ENCODE measurements at regions not wholly inside any gene's neighbourhood (a gene's known extent, or its start where the extent isn't known, plus 50 kb on each side); places are given as distances from the start of the nearest gene placed in this dataset.
"Not testable (repeated sequence)": the region's sequence is repeated elsewhere in the genome, so short reads cannot be mapped to it uniquely, and the experiment has no call there.

- DNase-seq = no peak
Observed at GRCh38 chr4:24195991-24196736, 306.3 kb upstream of the PPARGC1A start.

- no peak for DNase-seq
Observed at GRCh38 chr4:24192018-24192641, 302.3 kb upstream of the PPARGC1A start.

DNA sequence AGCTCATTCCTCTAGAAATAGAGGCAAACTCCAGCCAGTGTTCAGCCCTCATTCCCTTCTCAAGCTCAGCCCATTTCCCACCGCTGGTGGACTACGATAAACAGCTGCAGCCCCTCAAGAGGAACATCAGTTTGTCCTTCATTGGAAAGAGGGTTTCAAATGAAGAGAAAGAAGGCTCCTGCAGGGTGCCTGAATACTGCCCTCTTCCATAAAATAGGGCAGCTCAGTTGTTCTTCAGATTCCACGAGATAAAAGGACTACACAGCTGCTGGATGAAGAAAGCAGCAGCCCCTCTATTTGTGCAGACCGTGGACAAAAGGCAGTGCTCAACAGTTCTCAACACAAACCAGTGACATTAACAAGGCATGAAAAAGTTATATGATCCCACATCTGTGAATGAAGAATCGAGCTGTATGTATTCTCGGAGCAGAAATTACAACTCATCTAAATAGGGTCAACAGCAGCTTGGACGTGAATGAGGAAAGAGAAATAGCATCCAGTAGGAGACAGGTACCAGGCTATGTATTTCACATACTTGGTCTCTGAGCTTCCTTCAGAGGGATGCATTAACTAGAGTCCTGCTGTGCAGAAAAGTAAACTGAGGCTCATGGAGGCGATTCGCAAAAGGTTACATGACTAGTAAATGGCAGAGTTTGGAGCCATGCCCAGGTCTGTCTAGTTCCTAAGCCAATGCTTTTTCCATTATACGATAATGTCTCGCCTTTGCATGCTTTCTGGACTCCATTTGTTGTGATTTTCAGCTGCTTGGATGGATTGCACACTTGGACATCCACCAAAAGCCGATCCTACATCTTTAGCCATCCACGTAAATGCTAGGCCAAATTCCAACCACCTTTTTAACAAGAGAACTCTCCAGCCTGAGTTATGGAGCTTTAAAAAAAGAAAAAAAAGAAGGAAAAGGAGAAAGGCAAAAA is 301.2 kb upstream of the PPARGC1A start:
- no peak for DNase-seq

- DNase-seq = no peak
Observed at GRCh38 chr4:24188459-24188858, 298.6 kb upstream of the PPARGC1A start.

DNA sequence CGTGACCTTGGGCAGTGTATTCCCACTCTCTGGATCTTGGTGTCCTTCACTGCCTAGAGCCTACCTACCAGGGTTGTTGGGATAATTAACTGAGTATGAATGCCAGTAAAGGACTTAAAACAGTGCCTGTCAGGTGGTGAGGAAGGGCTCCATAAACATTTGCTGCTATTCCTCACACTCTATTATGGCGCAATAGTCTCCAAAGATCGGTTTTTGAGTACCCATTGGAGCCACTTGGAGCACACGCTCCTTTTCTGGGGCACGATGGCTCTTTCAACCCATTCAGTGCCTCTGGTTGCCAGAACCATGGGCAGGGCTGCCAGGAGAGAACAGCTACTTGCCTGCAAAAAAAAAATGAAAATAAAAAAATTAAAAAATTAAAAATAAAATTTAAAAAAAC is 296.6 kb upstream of the PPARGC1A start:
- DNase-seq = no peak

DNA sequence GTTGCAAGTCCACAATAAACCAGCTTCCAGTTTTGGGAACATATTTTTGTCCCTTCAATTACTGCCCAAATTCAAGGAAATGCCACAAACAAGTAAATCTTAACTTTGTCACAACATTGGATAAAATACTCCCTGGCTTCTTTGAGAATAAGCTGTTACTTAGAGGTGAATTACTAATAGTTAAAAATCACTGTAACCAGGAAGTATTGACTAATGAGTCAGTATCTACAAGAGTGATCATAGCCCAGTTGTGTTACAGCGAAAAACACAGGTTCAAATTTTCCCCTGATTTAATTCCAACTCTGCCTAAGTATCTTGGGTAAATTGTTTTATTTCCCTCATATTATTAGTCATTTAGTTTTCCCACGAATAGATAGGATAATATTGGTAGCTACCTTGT is 291.2 kb upstream of the PPARGC1A start:
- DNase-seq = no peak

DNA sequence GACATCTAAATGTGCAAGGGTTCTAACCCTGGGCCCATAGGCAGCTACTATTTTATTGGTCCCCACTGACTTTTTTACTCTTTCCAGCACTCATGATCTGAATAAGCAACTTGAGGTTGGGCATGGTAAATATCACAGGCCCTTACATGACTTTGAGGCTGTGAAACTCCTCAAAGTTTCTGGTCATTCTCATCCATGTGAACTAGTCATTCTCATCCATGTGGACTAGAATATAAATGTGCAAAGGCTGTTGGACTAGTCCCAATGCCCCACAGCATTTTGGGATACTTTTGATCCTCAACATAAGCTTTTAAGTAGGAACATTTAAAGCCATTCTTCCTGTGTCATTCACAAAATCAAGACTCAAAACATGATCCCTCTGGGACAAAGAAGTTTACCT is 290.7 kb upstream of the PPARGC1A start:
- DNase-seq = no peak

GRCh38 chr4:24179201-24179840 is 289.5 kb upstream of the PPARGC1A start:
- no peak for DNase-seq

- not testable (repeated sequence) for DNase-seq
Observed at GRCh38 chr4:24177443-24177842, 287.6 kb upstream of the PPARGC1A start.

- DNase-seq = no peak
Observed at GRCh38 chr4:24175707-24176106, 285.9 kb upstream of the PPARGC1A start.

DNA sequence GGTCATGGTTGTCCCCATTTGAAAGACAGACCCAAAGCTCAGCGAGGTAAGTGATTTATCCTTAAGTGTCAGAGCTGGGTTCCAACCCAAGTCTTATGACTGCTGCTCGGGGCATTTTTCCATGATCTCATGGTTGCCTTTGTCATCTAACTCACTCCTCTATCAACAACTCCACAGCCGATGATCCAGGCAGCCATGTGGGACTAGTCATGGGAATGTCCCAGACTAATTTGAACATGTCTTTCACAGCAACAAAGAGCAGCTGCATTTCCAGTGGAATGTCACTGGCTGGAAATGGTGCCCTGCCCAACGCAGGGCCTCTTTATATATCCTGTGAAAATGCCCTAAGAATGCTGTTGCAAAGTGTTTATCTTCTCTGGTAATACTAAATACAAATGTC is 284.8 kb upstream of the PPARGC1A start:
- no peak for DNase-seq

DNA sequence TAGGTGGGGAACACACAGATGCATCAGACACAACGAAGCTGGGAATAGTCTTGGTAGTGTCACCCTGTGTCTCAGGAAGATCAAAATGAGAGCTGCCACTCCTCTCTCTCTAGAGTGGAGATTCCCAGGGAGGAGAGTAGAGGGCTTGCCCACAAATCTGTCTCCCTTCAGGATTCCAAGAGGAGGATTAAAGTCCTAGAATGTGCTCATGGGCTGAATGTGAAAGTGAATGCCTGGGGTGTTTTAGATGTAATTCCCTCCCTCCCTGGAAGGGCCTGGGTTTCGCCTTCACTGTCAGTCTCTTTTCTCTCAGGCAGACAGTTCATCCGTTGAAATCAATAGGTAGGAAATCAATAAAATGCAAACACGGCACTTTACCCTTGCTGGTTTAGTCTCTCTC is 282.6 kb upstream of the PPARGC1A start:
- no peak for DNase-seq

DNA sequence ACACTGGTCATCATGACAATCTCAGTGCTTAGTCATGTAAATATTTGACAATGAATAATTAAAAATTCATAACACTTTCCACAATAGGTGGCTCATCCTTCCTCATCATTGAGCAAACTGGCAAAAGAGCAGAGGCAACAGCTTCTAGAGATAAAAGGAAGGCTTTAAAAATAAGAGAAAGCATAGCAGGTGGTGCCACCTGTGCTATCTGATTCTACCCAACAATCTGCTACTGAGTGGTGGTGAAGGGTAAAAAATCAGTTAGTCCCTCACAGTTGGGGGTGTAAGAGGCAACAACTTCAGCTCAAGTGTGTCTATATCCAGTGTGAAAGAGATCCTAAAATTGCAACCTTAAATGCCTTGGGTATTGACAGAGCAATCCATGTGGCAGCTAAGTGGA is 280.1 kb upstream of the PPARGC1A start:
- no peak for DNase-seq

GRCh38 chr4:24168658-24169057 is 278.8 kb upstream of the PPARGC1A start:
- no peak for DNase-seq

- no peak for DNase-seq
Observed at GRCh38 chr4:24166501-24166900, 276.7 kb upstream of the PPARGC1A start.

GRCh38 chr4:24164797-24165196 is 274.9 kb upstream of the PPARGC1A start:
- no peak for DNase-seq

GRCh38 chr4:24164054-24164693 is 274.3 kb upstream of the PPARGC1A start:
- no peak for DNase-seq

DNA sequence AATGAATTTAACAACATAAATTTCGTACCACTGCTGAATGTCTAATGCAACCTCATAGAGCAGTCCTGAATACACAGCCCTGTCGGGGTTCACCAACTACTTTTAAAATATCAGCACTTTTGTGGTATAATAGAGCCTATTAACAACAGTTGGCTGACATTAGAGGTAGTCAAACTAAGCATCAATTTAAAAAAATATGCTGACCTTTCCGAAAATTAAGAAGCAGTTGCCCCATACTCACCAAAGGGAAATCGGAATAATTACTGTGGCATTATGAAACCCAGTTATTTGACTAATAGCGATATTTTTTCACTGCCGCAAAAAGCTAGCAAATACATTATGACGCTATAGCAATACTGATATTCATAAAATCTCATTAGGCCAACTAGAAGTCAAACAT is 273.5 kb upstream of the PPARGC1A start:
- DNase-seq = no peak

DNA sequence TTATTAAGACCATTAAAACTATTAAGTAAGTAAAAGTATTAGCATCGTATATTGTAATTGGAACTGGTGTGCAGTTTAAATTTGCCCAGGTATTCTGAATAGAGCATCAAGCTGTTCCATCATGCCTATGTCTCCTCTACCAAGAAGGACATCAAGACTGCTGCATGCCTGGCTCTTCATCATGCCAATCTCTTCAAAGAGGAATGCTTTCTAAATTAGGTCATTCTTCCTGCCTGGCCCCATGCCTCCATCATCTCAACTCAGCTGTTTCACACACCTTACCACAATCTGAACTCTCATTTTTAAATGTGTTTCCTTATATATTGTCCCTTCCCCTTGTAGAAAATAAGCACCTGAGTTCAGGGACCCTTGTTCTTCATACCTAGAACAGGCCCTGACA is 270.5 kb upstream of the PPARGC1A start:
- DNase-seq = no peak

- no peak for DNase-seq
Observed at GRCh38 chr4:24158031-24158430, 268.2 kb upstream of the PPARGC1A start.

GRCh38 chr4:24150034-24150433 is 260.2 kb upstream of the PPARGC1A start:
- no peak for DNase-seq

DNA sequence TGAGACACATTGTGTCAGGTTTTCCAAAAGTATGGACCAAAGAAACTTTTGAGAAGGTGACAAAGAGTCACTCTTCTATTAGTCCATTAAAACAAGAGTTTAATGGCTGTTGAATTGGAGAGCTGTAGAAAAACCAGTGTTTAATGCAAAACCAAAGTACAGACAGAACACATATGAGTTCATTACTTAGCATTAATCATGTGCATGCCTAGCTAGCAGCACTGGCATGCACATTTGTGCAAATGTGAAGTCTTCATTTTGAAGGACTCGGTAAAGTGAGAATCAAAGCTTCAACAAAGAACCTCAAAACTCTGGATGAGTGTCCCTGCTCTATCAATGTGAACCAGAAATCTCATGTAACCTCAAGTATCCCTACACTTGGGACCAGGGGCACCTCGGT is 256.3 kb upstream of the PPARGC1A start:
- no peak for DNase-seq

DNA sequence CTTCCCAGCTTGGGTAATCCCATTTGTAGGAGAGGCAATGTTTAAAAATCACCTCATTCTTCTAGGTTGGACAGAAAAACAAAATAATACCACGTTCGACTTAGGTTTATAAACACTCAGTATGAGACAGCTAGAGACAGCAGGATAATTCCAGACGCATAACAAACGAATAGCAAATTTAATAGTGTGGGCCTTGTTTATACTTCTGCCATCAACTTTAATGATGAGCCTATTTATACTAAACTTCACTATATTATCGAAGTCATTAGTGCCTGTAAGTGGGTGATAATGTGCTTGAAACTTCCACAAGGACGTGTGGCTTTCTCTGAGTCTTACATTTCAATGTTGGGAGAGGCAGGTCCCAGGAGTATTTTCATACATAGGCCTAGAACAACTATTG is 255.7 kb upstream of the PPARGC1A start:
- no peak for DNase-seq

All from NCI-H446 (cell line).